OCI-LY7 (cell line): ENCODE measurements at regions not wholly inside any gene's neighbourhood (a gene's known extent, or its start where the extent isn't known, plus 50 kb on each side); places are given as distances from the start of the nearest gene placed in this dataset.

Source experiments
- EZH2phosphoT487 ChIP-seq: fragments of 200-600 bp; sonication (generic); IDR thresholded peaks from 2 replicates; pipeline ENCODE4 v1.6.1; 2018; ENCODE audit warnings: low read depth, borderline replicate concordance, mild to moderate bottlenecking, mixed run types, antibody characterized with exemption, low read length, moderate library complexity, mixed read lengths
- TF ChIP-seq, protein P1 (sequence below): fragments of 200-600 bp; sonication (generic); conservative IDR thresholded peaks from 2 replicates; pipeline ENCODE4 v1.5.1; 2014; ENCODE audit warnings: mild to moderate bottlenecking, antibody characterized with exemption, low read length, moderate library complexity, mixed read lengths

GRCh38 chr9:129423216-129423615 lies 197.7 kb downstream of the C9orf50 start:
- TF ChIP-seq, protein P1, sequence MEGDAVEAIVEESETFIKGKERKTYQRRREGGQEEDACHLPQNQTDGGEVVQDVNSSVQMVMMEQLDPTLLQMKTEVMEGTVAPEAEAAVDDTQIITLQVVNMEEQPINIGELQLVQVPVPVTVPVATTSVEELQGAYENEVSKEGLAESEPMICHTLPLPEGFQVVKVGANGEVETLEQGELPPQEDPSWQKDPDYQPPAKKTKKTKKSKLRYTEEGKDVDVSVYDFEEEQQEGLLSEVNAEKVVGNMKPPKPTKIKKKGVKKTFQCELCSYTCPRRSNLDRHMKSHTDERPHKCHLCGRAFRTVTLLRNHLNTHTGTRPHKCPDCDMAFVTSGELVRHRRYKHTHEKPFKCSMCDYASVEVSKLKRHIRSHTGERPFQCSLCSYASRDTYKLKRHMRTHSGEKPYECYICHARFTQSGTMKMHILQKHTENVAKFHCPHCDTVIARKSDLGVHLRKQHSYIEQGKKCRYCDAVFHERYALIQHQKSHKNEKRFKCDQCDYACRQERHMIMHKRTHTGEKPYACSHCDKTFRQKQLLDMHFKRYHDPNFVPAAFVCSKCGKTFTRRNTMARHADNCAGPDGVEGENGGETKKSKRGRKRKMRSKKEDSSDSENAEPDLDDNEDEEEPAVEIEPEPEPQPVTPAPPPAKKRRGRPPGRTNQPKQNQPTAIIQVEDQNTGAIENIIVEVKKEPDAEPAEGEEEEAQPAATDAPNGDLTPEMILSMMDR, result no peak
- no peak for TF ChIP-seq EZH2phosphoT487
